RWPE1 (cell line): ENCODE measurements at regions not wholly inside any gene's neighbourhood (a gene's known extent, or its start where the extent isn't known, plus 50 kb on each side); places are given as distances from the start of the nearest gene placed in this dataset.

Experiments used
- CTCF ChIA-PET: fragments of 350-600 bp; sonication (Branson Sonifier 250); formaldehyde crosslinking; extraction: SDS; loops from one replicate; lab custom pipeline; 2021; lab: Yijun Ruan, JAX
- POLR2A ChIA-PET: fragments of 400-600 bp; formaldehyde crosslinking; extraction: SDS; loops from one replicate; lab custom pipeline; 2020; ENCODE audit warnings: antibody characterized with exemption; ENCODE audit not compliant: low non-redundant PET; lab: Yijun Ruan, JAX
- DNase-seq: peaks from one replicate; pipeline ENCODE4 v3.0.0; 2012; ENCODE audit warnings: low spot score
- H3K27ac ChIP-seq: fragments of 450-650 bp; 2 replicates; pipeline ENCODE4 v1.5.1; 2017
- CTCF ChIP-seq: fragments of 450-650 bp; conservative IDR thresholded peaks from 2 replicates; pipeline ENCODE4 v1.5.1; 2017; ENCODE audit warnings: low read depth, mild to moderate bottlenecking

GRCh38 chr5:160935776-160936175 lies 83.8 kb upstream of the ATP10B start:
- CTCF ChIA-PET: interaction anchor here (0.6 kb wide), 1 partner anchor 41 kb away, joined by 3 read pairs; no protein-coding TSS in a partner anchor

GRCh38 chr5:160931283-160931682 lies 79.3 kb upstream of the ATP10B start:
- H3K27ac ChIP-seq: no peak overlapping the region
- DNase-seq: no peak
- no peak for TF ChIP-seq CTCF
- ChIA-PET CTCF (interaction anchor here (0.7 kb wide), 1 partner anchor 36 kb away, joined by 3 read pairs; no protein-coding TSS in a partner anchor), POLR2A (no interaction called here)

More at GRCh38 chr5:160935776-160936175, 83.8 kb upstream of the ATP10B start:
- TF ChIP-seq CTCF: no peak
- no peak for DNase-seq
- H3K27ac ChIP-seq: no peak overlapping the region
- POLR2A ChIA-PET: no interaction called here

GRCh38 chr5:160930406-160930805 lies 78.4 kb upstream of the ATP10B start:
- no peak for DNase-seq
- H3K27ac ChIP-seq: no peak overlapping the region
- TF ChIP-seq CTCF: no peak
- CTCF ChIA-PET: no interaction called here
- POLR2A ChIA-PET: no interaction called here

GRCh38 chr5:160929906-160930305 lies 77.9 kb upstream of the ATP10B start:
- no peak for DNase-seq
- CTCF ChIA-PET: no interaction called here
- no peak for TF ChIP-seq CTCF

GRCh38 chr5:160929360-160929759 lies 77.3 kb upstream of the ATP10B start:
- H3K27ac ChIP-seq: no peak overlapping the region
- ChIA-PET POLR2A (no interaction called here), CTCF (interaction anchor here (1.2 kb wide), 1 partner anchor 9 kb away, joined by 4 read pairs; no protein-coding TSS in a partner anchor)
- TF ChIP-seq CTCF: no peak
- no peak for DNase-seq

More at GRCh38 chr5:160929906-160930305, 77.9 kb upstream of the ATP10B start:
- H3K27ac ChIP-seq: no peak overlapping the region
- POLR2A ChIA-PET: no interaction called here

- CTCF ChIA-PET: interaction anchor here (0.7 kb wide), 1 partner anchor 9 kb away, joined by 4 read pairs; no protein-coding TSS in a partner anchor
- no peak for DNase-seq
- POLR2A ChIA-PET: no interaction called here
- no peak overlapping the region for H3K27ac ChIP-seq
- TF ChIP-seq CTCF: no peak
These were observed 74.4 kb upstream of the ATP10B start for GRCh38 chr5:160926428-160926827.
